Retina (tissue), 1 donor: ENCODE measurements at regions not wholly inside any gene's neighbourhood (a gene's known extent, or its start where the extent isn't known, plus 50 kb on each side); places are given as distances from the start of the nearest gene placed in this dataset.

Experiments used
- DNase-seq: peaks from one replicate; pipeline ENCODE4 v3.0.0-alpha.2; 2016

GRCh38 chr4:180465364-180465763, 1777.8 kb upstream of the TENM3 start:
- DNase-seq, result no peak

GRCh38 chr4:180483036-180483435, 1760.2 kb upstream of the TENM3 start:
- no peak for DNase-seq

DNA sequence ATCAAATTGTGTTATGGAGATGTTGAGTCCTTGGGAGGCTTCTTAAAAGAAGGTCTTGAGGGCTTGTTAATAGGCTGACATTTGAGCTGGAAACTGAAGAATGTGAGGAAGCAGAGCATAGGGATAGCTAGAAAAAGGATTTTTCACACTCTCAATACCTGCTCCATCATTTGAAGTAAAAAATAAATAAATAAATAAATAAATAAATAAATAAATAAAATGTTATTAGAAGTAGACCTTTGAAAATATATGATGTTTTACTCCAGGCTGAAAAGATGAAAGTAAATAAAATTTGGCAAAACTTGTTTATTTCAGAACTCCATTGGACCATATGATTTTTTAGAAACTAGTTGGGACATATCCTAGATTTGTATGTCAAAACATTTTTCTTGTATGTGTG, 1757.8 kb upstream of the TENM3 start:
- no peak for DNase-seq

DNA sequence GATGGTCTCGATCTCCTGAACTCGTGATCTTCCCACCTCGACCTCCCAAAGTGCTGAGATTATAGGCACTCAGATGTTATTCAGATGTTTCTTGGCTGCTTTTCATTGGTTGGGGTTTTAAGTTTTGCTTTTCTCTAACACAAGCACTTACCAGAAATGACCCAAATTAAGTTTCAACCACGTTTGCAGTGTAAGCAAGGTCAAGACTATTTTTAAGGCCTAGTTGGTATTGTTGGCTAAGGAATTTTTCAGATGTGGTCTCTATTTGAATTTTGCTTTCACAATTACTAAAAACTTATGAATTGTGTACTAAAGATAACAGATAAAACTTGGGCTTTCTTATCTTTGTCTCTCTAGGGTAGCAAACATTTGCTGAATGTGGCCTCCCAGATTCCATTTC, 1756.9 kb upstream of the TENM3 start:
- DNase-seq, result no peak

DNA sequence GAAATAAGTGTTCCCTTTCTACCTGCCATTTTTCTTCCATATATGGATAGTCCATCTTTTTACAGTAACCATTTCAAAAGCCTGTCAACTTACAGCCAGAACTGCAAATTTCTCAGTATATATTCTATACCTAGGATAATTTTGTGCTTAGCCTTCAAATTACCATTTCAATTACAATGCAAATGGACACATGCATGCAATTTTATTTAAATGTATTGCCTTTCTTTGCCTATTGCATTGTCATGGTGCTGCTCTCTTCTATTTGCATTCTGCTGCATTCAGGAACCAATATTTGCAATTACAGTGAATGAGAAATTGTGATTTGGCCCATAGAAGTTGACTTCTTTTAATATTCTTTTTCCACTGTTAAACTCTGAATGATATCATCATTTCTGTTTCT, 1753.4 kb upstream of the TENM3 start:
- no peak for DNase-seq

DNA sequence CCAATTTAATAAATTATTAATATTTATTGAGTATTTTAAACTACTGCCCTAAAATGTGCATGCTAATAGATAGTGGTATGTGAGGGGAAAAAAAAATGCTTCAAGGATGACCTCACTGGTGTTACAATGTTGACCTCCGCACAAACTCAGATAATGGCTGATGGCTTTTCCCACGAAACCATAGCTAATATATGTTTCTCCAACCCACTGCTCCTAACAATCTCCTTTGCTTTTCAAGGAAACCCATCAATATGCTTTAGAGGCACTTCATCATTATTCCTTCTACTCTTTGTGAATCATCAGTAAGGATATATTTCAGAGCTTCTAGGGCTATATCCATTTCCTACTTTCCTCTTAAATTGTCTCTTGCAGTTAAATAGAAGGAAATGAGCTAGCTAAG, 1752.0 kb upstream of the TENM3 start:
- DNase-seq, result no peak

DNA sequence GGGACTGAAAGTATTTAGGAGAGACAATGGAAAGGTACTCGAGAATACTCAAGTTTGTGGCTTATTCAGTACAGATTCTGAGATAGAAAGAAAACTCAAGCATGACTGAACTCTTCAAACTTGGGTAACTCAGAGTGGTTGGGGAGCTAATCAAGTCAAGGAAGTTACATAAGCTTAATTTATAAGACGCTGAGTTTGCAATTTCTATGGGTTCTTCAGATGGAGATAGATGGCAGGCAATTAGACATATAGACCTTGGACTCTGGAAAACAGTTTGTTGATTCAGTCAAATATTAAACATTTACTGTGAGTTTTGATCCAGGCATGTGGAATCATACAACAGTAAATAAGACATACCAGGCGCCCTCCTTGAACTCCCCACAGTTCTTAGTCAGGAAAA, 1749.9 kb upstream of the TENM3 start:
- DNase-seq, result no peak

DNA sequence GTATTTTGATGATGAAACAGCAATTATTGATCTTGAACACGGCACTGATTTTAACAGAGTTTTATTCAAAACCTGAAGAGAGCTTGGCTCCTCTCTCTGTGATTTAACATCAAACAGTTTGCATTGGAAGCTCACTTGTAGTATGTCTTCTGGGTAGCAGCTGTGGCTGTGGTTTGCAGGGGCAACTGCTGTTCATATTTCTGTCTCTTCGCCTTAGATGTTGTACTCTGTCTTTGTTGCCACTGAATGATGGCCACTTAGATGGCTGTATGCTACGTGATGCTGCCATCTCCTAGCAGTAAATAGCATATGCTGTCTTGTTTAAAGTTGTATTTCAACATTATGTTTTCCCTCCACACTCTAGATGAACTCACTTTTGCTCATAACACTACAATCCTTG, 1743.0 kb upstream of the TENM3 start:
- DNase-seq, result no peak

- no peak for DNase-seq
These were observed 1730.3 kb upstream of the TENM3 start for GRCh38 chr4:180512801-180513475.

DNA sequence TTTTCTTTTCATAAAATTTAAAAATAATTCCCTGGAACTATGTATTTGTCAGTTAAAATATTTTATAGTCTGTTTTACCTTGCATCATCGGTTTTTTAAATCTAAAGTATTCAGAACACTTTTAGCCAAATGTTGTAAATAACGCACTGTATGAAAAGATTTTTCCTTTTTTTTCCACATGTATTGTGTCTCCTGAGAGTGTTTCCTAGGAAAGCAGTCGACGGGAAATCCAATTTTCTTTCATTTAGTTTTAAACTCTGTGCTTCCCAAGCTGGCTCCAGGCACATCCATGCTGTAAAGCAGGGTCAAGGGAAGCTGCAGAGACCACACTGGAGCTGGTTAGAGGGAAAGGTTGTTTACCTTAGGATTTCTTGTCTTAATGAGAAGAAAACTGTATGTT, 1724.3 kb upstream of the TENM3 start:
- peak; percentile 20 for DNase-seq

GRCh38 chr4:180521181-180521580, 1722.0 kb upstream of the TENM3 start:
- DNase-seq, result no peak

DNA sequence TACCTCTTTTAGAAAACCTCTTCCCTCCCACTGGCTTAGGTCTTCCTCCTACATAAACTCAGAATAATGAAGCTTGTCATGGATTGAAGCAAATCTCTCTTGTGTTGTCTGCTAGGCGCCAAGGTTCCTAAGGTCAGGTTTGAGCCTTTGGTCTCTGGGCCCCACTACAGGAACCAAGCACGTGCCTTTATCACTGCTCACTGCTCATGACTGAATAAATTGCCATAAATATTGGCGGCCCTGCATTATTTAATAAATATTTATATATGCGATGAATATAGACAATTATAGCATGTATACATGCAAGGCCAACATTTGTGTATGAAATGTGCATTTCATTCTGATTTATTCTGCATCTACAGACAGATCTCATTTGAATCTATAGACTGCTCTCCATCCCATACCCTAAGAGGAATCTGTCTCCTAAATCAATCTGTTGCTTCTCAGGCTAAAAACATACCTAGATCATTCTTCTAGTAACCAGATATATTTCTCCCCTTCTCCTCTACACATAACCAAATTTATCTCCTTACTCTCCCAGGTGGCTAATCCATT, 1717.6 kb upstream of the TENM3 start:
- no peak for DNase-seq

- DNase-seq, result no peak
These were observed 1715.2 kb upstream of the TENM3 start for GRCh38 chr4:180528003-180528402.

GRCh38 chr4:180530787-180531186, 1712.4 kb upstream of the TENM3 start:
- DNase-seq, result no peak

DNA sequence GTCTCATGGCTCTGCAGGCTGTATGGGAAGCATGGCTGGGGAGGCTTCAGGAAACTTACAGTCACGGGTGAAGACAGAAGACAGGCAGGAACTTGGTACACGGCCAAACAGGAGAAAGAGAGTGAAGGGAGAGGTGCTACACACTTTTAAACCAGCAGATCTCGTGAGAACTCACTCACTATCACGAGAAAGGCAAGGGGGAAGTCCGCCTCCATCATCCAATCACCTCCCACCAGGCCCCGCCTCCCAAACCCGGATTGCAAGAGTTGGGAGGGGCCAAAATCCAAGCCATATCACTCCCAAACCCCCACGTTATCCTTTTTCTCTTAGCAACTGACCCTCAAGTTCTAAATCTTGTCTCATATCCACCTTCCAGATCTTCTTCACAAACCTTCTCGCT, 1710.5 kb upstream of the TENM3 start:
- no peak for DNase-seq

DNA sequence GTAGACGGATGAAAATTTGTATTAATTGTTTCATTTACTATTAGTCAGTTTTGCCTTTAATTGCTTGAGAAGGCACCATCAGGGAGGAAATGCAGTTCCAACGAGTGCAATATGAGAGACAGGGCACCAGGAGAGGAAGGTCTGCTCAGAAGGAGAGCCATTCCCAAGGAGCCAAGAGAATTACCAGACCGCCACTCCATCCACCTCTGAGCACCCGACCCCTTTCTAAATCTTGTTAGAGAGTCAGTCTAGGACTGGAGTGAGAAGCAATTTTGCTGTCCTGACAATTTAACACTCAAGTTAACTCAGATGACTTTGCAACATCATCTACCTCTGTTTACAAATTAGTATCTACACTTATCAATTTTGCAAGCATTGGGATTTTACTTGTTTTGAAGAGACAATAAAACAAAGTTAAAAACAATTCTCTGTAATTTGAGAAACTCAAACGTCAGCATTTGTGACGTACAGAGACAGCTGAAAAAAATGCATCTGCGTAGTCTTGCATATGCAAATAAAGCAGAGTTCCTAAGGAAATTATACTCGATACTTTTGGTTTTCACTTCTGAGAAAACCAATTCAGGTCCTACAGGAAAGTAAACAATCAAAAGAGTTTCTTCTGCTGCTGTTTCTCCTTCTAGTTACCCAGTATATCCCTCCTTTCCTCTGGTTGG, 1704.7 kb upstream of the TENM3 start:
- DNase-seq, result no peak

DNA sequence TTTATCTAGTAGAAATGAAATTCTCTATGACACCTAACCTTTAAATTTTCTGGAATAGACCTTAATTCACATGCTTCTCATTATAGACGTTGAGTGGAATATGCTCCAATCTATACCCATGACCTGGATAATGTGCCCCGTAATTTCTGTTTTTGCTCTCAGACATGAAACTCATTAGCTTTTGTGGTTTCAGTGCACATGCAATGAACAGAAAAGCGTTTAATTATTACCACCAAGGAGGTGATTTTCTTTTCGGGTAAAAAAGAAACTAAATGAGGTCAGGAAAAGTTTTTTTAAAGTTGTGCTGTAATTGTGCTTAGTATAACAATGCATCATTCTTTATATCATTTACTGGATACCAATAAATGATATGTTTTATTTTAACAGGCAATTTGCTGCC, 1703.9 kb upstream of the TENM3 start:
- no peak for DNase-seq

DNA sequence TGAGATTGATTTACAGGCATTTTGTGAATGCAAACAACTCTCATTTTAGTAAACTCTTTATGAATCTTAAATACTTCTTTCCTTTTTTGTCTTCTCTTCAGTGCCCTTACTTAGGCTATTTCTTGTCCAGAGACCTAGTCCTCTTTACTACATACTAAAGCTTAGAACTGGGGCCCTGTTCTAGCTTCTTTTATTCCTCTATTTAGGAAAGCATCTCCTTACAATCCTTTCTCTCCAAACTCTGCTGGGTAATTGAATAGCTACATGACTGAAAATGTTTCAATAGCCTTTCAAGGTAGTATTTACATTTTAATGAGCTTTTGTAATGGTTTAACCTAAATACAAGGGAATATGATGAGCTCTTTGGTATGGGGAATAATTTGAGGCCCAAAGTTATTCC, 1701.5 kb upstream of the TENM3 start:
- no peak for DNase-seq

- DNase-seq, result no peak
These were observed 1700.6 kb upstream of the TENM3 start for GRCh38 chr4:180542445-180543100.

DNA sequence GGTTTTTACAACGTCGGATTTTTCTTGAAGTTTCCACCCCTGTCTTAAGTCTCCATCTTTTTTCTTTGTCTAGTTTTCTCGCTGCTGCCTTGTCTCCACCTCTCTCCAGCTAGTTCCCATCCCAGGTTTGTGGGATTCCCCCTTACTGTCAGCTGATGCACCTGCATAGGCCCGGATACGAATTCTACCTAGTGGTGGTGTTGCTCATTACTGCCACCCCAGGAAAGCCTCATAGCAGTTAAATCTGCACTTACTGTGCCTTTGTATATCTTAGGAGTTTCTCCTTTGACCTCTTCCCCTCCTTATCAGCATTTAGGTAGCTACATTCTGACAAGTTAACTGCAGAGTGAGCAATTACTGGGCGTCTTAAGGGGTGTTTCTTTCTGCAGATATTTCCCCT, 1693.1 kb upstream of the TENM3 start:
- no peak for DNase-seq

- no peak for DNase-seq
These were observed 1685.9 kb upstream of the TENM3 start for GRCh38 chr4:180557348-180557747.

DNA sequence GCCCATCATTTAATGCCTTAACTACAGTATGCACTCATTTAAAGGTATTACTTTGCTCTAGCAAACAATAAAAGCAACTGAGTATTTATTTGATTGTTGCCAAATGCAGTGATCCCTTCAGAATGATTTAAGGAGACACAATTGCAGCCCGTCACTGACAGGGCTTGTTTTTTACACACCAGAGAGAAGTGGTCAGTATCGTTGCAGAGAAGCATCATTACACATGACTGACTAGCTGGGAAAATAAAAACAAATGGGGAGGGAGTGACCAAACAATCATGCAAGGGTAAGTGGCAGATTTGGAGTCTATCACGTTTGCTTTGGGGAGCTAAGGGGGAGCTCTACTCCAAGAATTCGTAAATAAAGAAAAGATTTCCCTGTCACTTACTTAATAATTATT, 1685.3 kb upstream of the TENM3 start:
- DNase-seq, result no peak

DNA sequence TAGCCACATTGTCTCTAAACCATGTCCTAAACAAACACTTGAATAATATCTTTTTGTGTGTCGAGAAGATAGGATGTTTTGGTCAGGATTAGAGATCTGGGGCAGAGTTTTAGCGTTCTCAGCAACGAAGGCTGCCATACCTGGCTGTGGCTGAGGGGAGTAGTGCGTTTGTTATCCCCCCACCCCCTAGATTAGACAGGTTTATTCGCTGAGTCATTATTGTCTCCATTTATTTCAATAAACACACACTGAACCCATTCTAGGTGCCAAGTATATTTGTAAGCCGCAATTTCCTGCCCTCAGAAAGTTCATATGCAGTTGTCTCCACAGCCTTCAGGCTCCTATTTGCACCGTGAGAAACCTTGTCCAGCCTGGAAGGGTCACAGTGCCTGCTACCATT, 1684.8 kb upstream of the TENM3 start:
- DNase-seq, result no peak

- no peak for DNase-seq
These were observed 1682.3 kb upstream of the TENM3 start for GRCh38 chr4:180560896-180561295.
